CD4-positive, alpha-beta T cell treated with Interferon alpha-2 for 1 hour (primary cell): ENCODE measurements at regions not wholly inside any gene's neighbourhood (a gene's known extent, or its start where the extent isn't known, plus 50 kb on each side); places are given as distances from the start of the nearest gene placed in this dataset.
"Not testable (repeated sequence)": the region's sequence is repeated elsewhere in the genome, so short reads cannot be mapped to it uniquely, and the experiment has no call there.

ENCODE experiments used
- DNase-seq, 2 donors: peaks; one replicate each; pipeline ENCODE4 v3.0.0-alpha.2; 2020 to 2022

DNA sequence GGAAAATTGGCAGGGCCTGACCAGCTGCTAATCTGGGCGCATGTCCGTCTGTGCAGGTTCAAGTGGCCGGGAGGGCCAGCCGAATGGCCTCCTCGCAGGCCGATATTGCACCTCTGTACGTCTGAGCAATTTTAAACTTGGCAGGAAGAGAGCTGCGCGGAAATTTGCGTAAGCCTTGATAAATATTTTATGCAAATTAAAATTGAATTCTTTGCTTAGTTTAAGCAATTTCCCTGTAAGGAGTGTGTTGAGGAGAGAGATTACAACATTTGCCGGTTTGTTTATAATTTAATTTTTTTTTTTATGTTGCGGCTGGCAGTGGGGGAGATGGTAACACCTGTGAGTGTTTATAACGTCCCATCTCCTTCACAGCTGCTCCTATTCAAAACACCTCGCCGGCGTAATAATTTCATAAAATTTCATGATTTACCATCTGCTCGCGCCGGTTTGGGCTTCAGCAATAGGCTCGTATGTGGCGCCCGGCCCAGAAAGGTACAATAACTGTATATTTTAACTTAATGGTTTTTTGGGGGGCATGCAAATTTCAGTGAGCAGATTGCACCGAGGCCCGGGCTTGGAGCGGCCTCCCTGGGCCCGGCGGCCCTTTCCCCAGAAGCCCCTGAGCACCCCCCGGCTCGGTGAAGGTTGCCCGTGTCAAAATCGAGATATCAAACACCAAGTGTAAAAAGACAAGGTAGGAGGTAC is 269.4 kb upstream of the MVB12B start:
- no peak for DNase-seq

DNA sequence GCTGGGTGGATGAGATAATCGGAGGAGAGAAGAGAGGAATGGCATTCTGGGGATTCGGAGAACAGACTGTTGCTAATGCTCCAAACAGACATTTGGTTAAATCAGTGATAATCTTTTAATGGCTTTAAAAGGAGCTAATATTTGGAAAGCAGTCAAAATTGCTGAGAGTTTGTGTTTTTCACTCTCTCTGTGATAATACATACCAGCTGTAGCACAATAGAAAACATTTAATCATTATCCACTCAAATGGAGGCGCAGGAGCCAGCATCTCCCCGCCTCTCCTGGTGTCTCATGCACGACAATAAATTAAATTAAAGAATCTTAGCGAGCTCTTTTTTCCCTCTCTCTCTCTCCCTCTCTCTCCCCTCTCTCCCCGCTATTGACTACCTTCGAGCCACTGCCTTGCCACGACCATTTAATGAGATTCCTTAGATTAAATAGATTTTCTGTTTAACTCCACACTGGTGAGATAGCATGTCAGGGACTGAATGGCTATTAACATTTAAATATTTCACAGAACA is 268.6 kb upstream of the MVB12B start:
- no peak for DNase-seq

DNA sequence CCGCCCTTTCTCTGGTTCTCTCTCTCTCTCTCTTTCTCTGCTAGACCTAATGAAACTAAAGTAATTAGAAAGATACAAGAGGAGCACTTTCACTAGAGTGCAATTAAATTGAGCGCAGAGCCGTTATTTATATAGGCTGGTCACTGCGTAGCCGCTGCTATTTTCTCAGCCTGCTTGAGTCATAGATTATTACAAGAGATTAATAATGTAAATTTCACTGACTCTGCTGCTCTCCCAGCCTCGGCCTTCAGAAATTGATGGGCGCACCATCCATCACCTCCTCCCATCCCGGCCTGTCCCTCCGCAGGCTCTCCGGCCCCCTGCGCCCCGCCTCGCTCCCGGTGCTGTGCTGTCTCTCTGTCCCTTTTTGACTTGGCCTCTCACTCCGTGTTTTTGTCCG is 268.0 kb upstream of the MVB12B start:
- no peak for DNase-seq

DNA sequence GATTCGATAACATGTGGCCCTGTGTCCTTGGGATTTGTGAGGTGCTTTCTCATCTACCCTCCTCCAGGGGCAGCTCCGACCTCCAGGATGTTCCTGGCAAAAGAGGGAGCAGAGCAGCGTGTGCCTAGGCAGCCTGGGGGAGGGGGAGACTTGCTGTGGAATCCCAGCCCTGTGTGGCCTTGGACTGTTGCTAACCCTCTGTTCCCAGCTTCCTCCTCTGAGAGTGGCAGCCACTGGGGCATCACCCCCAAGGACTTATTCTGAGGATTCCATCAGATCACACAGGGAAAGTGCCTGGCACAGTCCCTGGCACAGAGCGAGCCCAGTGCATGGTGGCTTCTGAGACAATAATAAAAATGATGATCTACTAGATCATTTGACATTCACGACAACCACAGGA is 265.1 kb upstream of the MVB12B start:
- no peak for DNase-seq

DNA sequence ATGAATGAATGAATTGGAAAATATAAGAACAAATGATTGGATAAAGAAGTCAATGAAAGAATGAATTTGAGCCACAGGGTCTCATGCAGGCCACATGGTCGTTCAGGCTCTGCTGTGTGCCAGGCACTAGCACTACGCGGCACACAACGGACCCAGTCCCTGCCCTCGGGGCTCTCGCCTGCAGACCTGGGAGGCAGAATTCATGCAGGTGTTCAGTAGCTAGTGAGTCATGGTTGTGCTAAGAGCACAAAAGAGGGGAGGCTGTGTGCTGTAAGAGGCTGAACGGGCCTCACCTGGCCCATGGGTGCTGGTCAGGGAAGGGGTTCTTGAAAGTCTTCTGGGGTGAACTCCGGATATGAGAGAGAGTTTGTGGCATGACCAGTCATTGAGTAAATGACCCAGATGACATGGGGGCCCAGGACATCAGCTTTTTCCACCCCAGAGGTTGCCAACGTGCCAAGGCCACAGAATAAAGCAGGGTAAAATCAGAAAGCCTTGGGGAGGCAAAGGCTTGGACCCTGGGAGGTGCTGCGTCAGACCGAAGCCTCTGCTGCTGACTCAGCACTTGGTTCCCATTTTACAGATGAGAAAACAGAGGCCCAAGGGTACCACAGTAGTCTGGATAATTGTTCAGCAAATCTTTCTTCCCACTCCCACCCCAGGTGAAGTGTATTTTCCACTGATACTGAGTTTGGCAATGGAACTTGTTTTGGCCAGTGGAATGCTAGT is 264.3 kb upstream of the MVB12B start:
- DNase-seq, result no peak

DNA sequence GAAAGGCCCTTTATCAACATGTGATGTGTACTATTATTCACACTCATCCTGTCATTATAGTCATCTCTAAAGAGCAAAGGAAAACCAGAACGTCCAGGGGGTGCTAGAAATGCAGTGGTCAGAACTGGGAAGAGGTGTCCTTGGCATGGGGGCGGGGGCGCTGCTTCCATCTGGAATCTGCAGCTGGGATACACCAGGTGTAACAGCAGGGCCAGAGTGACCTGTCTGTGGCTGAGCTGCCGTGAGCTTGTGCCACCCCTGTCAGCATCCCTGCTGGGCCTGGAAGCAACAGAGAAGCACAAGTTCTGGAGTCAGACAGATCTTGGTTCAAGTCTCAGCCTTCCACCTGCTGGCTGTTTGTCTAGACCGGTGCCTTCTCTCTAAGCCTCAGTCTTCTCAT is 263.3 kb upstream of the MVB12B start:
- no peak for DNase-seq

DNA sequence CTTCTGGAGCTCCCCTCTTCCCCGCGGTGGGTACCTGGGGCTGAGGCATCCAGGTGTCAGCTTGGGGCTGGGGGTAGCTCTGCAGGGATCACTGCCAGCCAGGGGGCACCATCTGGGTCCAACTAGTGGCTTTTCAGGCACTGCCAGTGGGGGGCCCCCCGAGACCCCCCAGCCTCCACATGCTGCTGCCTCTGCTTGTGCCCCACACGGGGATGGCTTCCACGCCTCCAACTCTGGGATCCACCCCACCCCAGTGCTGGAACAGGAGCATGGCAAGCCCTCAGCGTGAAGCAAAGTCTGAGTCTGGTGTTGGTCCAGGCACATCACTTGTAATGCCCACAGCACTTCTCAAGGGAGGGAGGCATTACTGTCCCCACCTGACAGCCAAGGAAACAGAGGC is 260.5 kb upstream of the MVB12B start:
- DNase-seq, result no peak

DNA sequence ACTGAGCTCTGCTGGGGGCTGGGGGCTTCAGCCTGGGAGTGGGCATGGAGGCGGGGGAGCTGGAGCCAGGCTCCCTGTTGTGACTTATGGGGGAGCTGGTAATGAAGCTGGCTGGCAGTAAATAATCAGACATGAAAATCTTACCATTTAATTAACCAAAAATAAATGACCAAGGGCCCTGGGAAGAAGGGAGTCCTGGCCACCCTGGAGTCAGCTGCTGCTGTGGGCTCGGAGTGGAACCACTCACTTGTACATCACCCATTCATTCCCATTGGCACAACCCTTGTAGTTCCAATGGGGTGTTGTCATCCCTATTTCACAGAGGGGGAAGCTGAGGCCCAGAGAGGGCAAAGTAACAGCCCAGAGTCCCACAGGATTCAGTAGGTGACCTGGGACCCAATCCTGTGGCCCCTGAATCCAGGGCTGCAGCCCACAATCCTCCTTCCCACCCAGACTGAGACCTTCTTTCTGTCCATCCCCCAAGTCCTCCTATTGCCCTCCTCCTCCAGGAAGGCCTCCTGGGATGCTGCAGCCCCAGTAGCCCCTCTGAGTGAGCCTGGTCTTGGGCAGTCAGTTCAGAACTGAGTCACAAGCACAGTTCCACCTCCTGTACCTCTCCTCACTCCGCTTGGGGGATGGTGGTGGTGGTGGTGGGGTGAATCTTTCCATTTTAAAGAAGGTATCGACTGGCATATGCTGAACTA is 259.4 kb upstream of the MVB12B start:
- DNase-seq, result no peak

DNA sequence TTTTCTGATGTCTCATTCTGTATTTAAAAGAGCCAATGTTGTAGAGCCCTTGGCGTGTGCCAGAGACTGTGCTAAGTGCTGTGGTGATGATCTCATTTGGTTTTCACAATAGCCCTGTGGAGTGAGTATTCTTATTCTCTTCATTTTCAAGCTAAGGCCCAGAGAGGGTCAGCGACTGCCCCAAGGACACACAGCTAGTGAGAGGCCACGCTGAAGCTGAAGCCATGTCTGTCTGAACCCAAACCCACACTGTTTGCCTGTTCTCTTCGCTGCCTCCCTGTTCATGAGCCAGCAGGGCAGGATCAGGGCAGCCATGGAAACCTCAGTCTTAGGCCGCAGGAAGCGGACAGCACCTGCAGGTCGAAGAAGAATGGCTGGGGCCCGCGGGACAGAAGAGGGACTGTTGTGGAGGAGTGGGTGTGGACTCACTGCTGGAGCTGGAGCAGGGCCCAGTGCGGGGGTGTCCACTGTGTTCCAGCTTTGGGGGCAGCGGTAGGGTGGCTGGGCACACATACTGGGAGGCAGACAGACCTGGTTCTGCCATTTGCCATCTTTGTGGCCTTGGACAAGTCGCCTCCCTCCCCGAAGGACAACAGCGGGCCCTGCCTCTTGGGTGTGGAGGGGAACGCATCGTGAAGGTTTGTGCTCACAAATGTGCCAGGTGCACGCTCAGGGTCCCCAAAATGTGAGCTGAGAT is 257.9 kb upstream of the MVB12B start:
- DNase-seq, result no peak

DNA sequence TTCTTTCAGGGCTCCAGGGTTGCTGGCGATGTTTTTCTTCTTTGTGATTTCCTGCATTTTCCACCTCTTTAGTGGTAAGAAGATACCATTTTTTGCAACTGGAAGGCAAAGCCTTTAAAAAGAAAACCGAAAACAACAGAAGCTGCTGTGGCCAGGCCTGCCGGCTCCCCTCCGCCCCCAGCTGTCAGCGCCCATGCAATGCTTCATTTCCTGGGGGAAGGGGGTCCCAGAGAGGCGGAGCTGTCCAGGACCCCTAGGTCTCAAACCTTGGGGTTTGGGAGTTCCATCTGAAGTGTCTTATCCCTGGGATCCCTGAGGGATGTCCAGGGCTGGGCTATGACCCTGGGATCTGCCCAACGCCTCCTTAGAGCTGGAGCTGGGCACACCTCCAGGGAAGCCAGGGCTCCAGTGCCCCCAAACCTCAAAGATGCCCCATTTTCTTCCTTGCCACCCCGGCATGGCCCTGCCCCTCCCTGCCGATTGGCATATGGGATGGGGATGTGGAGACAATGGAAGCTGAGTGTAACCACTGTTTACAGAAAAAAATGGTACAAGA is 257.2 kb upstream of the MVB12B start:
- no peak for DNase-seq

DNA sequence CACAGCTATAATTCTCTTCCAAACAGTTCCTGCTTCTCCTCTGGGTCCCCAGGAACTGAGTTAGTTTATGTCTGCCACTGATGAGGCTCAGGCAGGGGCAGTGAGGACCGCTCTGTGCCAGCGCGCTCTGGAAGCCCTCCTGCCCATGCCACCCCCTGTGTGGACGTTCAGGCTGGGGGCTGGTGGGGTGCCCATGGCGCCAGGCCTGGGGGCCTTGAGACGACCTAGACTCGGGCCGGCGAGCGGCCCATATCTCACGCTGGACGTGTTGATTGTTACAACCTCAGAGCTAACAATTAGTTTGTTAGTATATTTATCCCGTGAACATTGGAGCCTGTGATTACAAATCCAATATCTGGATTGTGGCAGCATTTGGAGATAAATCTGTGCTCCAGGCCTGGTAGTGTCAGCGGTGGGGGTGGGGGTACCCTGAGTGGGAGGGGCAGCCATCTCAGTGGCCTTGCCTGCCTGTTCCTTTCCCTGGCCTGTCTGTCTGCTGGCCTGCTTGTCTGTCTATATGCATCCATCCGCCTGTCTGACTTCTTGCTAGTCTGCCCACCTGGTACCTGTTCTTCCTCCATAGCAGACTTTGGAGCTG is 256.5 kb upstream of the MVB12B start:
- DNase-seq, result no peak

DNA sequence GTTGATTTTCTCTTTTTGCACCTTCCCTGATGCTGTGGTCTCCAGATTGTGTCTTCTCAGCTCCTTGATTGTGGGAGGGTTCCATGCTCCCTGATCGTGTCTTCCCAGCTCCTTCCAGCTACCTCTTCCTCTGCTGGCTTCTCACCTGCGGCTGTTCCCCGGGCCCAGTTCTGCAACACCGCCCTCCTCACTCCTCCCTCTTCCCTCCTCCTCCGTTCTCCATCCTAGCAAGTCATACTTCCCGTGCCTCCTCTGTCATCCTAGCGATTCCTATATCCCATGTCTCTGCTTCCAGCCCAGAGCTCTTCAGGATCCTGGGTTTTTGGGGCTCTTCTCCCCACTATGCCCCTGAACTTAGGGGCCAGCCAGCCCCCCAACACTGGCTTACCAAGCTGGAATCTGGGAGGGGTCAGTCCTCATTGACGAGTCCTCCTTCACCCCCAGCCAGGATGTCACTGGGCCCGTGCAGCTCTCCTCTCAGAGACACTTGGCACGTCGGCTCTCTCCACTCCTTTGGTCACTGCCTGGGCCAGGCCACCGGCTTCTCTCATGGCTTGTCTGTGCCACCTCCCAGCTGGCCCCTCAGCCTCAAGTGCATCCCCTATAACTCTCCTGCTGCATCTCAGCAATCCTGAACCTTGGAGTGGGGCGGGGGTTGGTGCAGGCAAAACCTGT is 255.4 kb upstream of the MVB12B start:
- no peak for DNase-seq

DNA sequence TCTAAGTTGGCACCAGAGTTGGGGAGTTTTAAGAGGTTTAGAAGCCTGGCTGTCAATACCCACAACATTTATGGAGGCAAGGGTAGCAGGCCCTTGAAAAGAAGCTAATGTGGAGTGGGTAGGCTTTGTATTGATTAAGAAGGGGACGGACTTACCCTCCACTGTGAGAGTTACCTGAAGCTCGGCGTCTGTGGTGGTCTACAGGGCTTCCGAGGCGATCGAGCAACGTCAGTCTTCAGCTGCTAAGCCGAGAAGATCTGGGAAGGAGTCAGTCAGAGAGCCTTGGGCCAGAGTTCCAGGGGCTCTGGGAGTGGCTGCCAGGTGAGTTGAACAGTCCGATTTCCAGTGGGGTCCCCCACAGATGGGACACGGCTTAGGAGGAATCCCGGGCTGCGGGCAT is 249.0 kb upstream of the MVB12B start:
- not testable (repeated sequence) for DNase-seq

DNA sequence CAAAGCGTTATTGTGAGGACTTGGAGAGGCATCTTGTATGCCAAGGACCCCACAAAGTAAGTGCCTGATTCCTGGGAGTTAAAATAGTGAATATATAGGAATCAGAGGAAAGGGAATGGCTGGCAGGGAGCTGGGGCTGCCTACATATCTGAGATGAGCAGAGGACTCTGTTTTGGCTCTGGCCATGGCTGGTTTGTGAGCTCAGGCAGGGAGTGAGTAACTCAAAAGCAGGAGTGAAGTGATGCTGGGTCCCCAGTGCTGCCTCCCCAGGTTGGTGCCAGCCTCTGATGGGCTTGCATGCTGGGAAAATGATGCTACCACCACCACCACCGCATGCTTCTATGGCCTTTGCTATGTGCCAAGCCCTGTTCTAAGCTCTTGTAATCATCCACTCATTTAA is 246.0 kb upstream of the MVB12B start:
- no peak for DNase-seq

DNA sequence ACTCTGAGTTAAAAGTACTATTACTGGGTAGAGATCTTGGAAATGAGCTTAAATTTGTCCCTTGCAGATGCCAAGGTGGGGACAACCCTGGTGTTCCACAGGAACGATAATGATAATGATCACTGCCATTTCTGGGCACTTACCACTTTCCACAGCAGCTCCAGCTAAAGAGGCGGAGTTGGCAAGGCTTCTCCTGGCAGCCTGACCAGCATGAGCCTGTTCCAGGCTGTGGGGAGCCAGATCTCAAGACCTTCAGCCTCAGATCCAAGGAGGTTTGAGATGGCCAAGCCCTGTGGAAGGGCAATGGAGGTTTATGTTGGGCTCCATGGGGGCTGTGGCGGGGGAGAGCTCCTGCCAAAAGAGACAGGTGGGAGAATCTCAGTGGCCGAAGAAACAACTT is 244.9 kb upstream of the MVB12B start:
- no peak for DNase-seq

DNA sequence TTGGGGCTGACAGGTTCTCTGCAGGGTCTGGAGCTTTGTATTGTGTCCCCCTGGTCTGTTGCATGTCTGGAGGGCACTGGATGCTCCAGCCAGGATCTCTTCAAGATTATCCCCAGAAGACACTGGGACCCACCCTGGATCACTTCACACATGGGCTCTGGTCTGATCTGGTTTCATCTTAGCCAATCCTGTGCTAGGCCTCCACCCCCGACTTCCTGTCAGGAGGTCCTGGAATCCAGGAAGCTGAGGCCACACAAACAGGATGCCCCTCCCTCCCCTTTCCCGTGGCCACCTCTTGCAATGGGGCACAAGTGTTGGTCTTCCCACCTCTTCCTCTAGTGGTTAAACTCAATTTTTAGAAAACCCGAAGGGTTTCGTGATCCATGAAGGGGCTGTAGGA is 242.6 kb upstream of the MVB12B start:
- no peak for DNase-seq

DNA sequence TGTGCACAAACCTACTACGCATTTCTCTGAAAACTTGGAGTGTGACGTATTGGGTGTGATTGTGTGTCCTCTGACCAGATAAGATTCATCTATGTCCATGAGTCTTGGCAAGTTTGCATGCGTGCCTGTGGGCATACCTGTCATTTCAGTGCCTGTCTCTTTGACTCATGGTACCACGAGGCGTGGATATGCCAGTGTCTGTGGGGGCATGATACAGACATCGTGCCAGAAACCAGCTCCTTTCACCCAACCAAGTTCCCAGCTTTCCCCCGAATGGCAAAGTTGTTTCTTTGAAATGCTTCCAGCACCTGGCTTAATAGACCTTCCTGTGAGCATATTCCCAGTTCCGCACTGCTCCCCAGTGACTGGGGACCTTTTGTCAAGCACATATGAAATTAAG is 241.9 kb upstream of the MVB12B start:
- DNase-seq, result no peak

DNA sequence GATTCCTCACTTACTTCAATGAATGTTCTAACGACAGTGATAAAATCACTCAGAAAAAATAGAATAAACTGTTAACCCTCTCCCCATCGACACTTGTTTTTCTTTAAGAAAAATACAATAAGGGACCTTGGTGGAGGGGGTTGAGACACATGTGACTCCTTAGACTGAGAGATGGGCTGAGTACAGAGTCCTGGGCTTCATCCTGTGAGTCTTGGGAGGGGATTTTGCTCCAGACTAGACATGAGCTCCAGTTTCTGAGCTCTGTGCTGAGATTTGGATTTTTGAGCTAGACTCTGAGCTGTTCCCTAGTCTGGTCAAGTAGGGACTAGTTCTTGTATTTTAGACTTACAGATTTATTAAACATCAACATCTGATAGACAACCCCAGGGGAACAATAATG is 241.5 kb upstream of the MVB12B start:
- DNase-seq, result no peak

DNA sequence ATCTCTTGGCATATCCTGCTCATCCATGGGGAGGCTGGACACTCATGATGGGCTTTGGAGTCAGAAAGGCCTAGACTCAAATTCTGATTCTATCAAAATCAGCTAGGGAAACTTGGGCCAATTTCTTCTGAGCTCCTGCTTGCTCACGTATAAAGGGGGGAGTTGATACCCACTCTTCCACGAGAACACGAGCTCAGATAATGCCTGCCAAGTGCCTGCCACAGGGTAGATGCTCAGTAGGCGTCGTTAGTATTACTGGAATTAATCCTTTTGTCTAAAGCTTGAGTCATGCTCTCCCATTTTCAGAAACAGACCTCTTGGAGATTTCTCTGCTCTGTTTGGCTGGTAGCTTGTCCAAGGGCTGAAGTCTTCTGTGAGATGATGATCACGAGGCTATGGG is 238.3 kb upstream of the MVB12B start:
- DNase-seq, result no peak

DNA sequence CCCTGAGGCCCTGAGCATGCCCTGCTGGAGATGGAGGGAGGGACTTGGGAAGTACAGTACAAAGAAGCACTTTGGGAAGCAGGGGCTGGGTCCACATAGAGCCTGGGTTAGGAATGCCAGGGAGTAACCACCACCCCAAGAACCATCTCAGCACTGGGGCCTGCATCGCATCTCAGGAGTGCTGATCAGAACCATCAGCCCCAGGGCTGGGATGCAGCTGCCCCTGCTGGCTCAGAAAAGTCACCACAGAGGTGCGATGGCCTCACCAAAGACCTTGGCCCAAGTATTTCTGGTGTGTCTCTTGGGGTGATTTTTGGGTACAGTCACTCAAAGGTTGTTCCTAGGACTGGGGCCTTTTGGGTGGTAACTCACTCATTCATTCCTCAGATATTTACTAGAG is 236.8 kb upstream of the MVB12B start:
- DNase-seq, result no peak

DNA sequence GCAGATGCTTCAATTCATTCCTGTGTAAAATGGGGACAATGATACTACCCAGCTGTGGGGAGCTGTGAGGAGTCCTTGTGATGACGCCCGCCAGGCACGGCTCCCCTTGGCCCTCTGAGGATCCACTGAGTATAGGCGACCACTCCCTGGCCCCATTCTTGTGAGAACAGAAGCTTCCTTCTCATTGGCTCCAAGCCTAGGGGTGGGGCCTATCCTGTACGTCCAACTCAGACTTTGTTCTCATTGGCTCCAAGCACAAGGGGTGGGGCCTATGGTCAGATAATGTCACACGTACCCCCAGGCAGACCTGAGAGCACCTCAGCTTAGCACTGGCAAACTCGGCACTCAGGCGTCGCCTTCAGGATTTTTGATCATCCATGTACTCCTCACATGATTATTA is 232.9 kb upstream of the MVB12B start:
- DNase-seq, result no peak
